GF-D8 (cell line): ENCODE measurements at regions not wholly inside any gene's neighbourhood (a gene's known extent, or its start where the extent isn't known, plus 50 kb on each side); places are given as distances from the start of the nearest gene placed in this dataset.
"Not testable (repeated sequence)": the region's sequence is repeated elsewhere in the genome, so short reads cannot be mapped to it uniquely, and the experiment has no call there.

Experiments
- DNase-seq: peaks from one replicate; lab custom pipeline; 2025; lab: John Stamatoyannopoulos, UW

GRCh38 chr18:39611381-39612100 is 2045.9 kb upstream of the CELF4 start:
- no peak for DNase-seq

- DNase-seq: no peak
Observed at GRCh38 chr18:39607034-39607433, 2041.4 kb upstream of the CELF4 start.

GRCh38 chr18:39604836-39605235 is 2039.2 kb upstream of the CELF4 start:
- no peak for DNase-seq

GRCh38 chr18:39602131-39602530 is 2036.5 kb upstream of the CELF4 start:
- no peak for DNase-seq

GRCh38 chr18:39600894-39601293 is 2035.3 kb upstream of the CELF4 start:
- no peak for DNase-seq

GRCh38 chr18:39599251-39599650 is 2033.7 kb upstream of the CELF4 start:
- DNase-seq: no peak

GRCh38 chr18:39596891-39597290 is 2031.3 kb upstream of the CELF4 start:
- peak; percentile 77 for DNase-seq

GRCh38 chr18:39596221-39596620 is 2030.6 kb upstream of the CELF4 start:
- DNase-seq: no peak

- DNase-seq: no peak
Observed at GRCh38 chr18:39594206-39594605, 2028.6 kb upstream of the CELF4 start.

GRCh38 chr18:39591649-39592048 is 2026.1 kb upstream of the CELF4 start:
- no peak for DNase-seq

- DNase-seq: no peak
Observed at GRCh38 chr18:39589496-39589895, 2023.9 kb upstream of the CELF4 start.

GRCh38 chr18:39587586-39587985 is 2022.0 kb upstream of the CELF4 start:
- DNase-seq: no peak

- DNase-seq: no peak
Observed at GRCh38 chr18:39586741-39587140, 2021.1 kb upstream of the CELF4 start.

- no peak for DNase-seq
Observed at GRCh38 chr18:39574897-39575296, 2009.3 kb upstream of the CELF4 start.

GRCh38 chr18:39571511-39571910 is 2005.9 kb upstream of the CELF4 start:
- no peak for DNase-seq

- DNase-seq: not testable (repeated sequence)
Observed at GRCh38 chr18:39565551-39566230, 2000.1 kb upstream of the CELF4 start.

GRCh38 chr18:39564716-39565115 is 1999.1 kb upstream of the CELF4 start:
- DNase-seq: no peak

GRCh38 chr18:39561126-39561525 is 1995.5 kb upstream of the CELF4 start:
- no peak for DNase-seq

GRCh38 chr18:39558658-39559057 is 1993.1 kb upstream of the CELF4 start:
- DNase-seq: no peak

GRCh38 chr18:39555496-39555895 is 1989.9 kb upstream of the CELF4 start:
- no peak for DNase-seq

- DNase-seq: no peak
Observed at GRCh38 chr18:39550701-39551100, 1985.1 kb upstream of the CELF4 start.

- DNase-seq: no peak
Observed at GRCh38 chr18:39549144-39549543, 1983.5 kb upstream of the CELF4 start.

GRCh38 chr18:39531659-39532058 is 1966.1 kb upstream of the CELF4 start:
- no peak for DNase-seq

- no peak for DNase-seq
Observed at GRCh38 chr18:39529358-39529757, 1963.8 kb upstream of the CELF4 start.
